ENCODE measurements at regions not wholly inside any gene's neighbourhood (a gene's known extent, or its start where the extent isn't known, plus 50 kb on each side); places are given as distances from the start of the nearest gene placed in this dataset.
A peak's percentile ranks its signal among the peaks of the same experiment; 100 is the strongest.
"Not testable (repeated sequence)": the region's sequence is repeated elsewhere in the genome, so short reads cannot be mapped to it uniquely, and the experiment has no call there.

DNA sequence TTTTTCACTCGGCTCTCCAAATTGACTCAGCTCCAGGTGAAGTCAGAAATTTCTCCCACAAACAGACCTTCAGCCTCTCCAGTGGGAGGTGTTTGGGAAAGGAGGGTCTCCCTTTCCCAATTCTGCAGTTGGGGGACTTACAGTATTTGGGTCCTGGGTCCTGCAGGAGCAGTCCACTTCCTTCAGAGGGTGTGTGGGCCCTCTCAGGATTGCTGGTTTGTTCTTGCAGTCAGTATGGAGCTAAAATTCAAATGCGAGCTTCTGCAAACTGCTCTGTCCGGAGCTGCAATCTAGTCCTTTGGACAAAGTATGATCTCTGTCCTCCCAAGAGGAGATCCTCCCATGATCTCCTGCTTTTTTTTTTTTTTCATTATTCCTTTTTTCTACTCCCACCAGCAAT, 87.9 kb upstream of the MSTN start:
- no peak for DNase-seq (ENCODE audit: low read depth in 2 of 2)

DNA sequence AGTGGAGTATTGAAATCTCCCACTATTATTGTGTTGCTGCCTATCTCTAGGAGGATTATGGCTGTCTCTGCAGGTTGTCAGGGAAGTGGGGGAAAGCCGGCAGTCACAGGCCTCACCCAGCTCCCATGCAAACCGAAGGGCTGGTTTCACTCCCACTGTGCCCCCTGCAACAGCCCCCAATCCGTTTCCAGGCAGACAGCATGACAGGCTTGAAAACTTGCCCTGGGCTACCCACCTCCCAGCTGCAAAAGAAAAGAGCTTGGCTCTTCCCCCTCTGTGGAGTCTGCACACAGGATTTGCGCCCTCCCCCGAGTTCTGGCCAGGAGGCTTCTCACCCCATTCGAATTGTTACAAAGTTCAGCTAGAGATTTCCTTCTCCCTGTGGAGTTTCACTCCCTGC, 87.4 kb upstream of the MSTN start:
- no peak for DNase-seq (ENCODE audit: low read depth in 2 of 2)

DNA sequence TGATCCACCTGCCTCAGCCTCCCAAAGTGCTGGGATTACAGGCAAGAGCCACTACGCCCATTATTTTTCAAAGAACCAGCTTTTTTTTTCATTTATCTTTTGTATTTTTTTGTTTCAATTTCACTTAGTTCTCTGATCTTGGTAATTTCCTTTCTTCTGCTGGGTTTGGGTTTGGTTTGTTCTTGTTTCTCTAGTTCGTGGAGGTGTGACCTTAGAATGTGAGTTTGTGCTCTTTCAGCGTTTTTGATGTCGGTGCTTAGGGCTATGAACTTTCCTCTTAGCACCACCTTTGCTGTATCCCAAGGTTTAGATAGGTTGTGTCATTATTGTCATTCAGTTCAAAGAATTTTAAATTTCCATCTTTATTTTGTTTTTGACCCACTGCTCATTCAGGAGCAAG, 86.7 kb upstream of the MSTN start:
- DNase-seq (ENCODE audit: low read depth in 2 of 2), result no peak

DNA sequence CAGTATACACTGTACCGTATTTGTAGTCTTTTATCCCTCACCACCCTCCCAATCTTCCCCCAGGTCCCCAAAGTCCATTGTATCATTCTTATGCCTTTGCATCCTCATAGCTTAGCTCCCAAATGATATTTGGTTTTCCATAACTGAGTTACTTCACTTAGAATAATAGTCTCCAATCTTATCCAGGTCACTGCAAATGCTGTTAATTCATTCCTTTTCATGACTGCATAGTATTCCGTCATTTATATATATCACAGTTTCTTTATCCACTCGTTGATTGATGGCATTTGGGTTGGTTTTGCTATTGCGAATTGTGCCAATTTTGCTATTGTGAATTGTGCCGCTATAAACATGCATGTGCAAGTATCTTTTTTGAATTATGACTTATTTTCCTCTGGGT, 83.6 kb upstream of the MSTN start:
- not testable (repeated sequence) for DNase-seq (ENCODE audit: low read depth in 2 of 2)

DNA sequence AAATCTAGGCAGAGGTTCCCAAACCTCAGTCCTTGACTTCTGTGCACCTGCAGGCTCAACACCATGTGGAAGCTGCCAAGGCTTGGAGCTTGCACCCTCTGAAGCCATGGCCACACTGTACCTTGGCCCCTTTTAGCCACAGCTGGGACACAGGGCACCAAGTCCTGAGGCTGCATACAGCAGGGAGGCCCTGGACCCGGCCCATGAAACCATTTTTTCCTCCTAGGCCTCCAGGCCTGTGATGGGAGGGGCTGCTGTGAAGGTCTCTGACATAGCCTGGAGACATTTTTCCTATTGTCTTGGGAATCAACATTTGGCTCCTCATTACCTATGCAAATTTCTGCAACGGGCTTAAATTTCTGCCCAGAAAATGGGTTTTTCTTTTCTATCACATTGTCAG, 77.9 kb upstream of the MSTN start:
- not testable (repeated sequence) for DNase-seq (ENCODE audit: low read depth in 2 of 2)

DNA sequence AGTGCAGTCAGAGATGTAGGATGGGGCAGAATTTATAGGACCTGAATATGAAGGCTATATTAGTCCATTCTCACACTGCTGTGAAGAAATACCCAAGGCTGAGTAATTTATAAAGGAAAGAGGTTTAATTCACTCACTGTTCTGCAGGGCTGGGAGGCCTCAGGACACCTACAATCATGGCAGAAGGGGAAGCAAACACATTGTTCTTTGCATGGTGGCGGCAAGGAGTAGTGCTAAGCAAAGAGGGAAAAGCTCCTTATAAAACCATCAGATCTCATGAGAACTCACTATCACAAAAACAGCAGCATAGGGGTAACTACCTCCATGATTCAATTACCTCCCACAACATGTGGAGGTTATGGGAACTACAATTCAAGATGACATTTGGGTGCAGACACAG, 76.8 kb upstream of the MSTN start:
- DNase-seq (ENCODE audit: low read depth in 2 of 2), result no peak

DNA sequence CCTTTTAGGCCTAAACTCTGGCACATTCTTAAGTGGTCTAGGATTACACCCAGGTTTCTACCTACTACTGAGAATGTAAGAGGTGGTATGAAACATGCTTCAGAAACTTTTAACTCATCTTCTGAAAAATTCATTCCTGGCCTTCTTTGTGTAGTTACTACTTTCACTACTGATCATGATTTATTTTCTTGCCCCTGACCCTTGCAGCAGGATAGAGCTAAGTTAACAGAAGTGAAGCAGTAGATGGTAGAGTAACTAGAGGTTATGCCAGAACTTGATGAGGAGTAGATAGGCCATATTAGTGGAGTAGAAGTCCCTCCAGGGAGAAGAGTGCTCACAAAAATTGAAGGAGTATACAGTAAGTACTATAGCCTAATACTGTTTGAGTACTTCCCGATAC, 75.5 kb upstream of the MSTN start:
- DNase-seq (ENCODE audit: low read depth in 2 of 2), result no peak

DNA sequence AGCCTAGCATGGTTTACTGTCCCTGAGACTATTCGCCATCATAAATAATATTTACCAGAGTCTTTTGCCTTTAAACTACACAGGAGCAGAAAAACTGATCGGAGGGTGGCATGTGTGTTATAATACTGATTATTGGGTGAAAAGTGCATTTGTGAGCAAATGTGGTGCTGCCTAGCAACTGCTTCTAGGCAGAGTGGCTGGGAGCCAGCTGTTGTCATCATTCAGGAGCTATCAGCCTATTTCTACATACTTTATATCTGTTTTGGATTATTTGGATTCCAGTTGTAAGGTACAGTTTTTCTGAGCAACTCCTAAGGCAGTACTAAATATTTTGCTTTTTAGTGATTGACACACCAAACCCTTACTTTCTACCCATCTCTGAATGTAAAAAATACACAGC, 75.0 kb upstream of the MSTN start:
- no peak for DNase-seq (ENCODE audit: low read depth in 2 of 2)

DNA sequence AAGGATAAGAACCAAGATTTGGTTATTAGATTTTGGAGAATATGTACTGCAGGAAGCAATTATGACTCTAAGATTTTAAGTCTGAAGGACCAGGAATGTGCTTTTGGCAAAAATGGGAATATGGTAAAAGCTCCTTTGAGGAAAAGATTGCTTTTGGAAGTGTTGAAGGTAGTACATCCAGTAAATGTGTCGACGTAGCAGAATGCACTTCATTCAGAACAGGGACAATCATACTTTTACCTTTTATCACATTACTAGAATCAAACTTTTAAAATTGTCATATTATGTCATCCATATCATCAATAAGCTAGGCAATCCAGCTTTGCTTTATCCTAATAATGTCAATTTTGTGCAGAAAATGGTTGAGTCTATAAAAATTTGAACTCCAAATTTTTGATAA, 74.3 kb upstream of the MSTN start:
- no peak for DNase-seq (ENCODE audit: low read depth in 2 of 2)

DNA sequence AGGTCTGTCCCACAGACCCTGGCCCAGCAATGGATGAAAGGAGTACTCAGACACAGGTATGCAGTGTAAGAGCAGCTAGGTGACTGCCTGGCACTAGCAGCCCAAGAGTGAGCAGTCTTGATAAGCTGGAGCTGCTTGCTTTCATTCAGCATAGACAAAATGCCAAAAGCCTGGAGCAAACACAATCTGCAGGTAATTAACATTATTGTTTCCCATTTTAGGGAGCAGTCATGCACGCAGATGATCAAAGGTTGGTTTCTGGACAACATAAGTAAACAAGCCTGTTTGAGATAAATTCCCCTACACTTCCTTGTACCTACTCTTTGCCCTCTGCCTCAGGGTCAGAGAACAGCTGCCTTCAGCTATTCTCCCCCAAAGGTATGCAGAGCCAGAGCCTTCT, 73.7 kb upstream of the MSTN start:
- DNase-seq (ENCODE audit: low read depth in 2 of 2), result no peak

DNA sequence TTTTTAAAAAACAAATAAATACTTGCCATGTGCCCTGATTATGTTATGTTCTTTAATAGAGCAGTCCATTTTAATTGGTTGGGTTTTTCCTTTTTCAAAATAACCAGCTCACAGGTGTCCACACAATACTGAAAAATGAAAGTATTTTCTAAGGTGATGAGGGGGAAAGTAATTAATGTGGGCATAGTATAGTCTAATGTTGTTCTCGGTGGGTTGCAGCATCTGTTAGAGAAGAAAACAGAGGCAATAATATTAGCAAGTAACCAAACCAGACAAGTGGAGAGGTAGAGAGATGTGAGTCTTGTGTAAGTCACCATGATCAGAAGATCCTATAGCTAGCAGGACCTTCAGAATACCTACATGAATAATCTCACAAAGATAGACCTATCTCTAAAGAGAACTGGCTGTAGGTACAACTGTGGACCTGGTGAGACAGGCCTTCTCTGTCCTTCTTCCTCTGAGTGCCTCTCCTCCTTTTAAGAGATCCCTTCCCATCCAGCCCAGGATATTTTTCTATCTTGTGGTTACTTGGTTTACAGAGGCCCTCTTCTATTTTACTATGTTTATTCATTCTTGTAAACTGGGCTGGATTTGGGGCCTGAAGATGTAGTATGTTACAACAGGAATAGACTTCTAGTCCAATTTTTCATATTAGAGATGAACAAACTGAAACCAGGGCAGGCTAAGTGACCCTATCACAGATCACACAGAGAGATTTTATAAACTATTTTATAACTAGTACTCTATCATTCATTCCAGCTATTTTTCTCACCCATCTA, 67.1 kb upstream of the MSTN start:
- no peak for DNase-seq (ENCODE audit: low read depth in 2 of 2)

DNA sequence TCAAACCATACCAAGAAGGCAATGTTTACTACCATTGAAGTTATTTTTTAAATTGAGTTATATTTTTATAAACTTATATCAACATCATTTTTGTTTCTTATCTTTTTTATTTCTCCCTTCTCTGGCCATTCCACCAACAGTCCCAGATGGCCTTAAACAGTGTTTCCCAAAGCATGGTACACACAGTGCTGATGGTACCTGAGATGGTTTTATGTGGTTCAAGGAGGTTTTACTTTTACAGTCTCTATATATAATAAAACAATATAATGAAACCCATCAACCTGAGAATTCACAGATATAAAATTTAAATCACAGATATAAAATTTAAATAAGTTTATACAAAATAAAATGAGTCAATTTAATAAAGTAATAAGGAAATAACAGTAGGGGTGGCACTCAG, 65.1 kb upstream of the MSTN start:
- no peak for DNase-seq (ENCODE audit: low read depth in 2 of 2)

DNA sequence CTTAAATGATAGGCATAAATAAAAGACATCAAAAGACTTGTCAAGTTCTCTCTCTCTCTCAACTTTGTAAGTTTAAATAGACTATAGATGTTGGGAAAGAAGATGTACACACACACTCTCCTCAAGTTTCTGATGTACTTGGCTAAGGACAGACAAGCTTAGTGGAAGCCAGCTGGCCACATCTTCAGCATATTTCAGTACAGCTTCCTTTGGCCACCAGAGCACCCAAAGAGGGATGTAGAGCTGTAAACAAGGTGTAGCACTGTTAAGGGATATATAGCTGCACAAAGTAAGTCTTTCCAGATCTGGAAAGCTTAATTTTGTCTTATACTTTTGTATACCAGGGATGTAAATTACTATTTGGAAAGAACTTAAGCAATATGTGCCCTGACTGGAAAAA, 64.3 kb upstream of the MSTN start:
- DNase-seq (ENCODE audit: low read depth in 2 of 2), result no peak

DNA sequence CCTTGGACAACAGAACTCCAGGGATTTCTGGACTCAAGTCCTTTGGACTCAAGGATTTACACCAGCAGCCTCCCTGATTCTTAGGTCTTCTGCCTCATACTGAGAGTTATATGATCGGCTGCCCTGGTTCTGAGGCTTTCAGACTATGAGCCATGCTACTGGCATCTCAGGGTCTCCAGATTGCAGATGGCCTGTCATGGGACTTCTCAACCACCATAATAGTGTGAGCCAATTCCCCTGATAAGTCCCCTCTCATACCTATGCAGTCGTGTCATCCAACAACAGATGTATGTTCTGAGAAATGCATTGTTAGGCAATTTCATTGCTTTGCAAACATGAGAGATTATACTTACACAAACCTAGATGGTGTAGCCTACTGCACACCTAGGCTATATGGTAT, 61.4 kb upstream of the MSTN start:
- DNase-seq (ENCODE audit: low read depth in 2 of 2), result no peak

DNA sequence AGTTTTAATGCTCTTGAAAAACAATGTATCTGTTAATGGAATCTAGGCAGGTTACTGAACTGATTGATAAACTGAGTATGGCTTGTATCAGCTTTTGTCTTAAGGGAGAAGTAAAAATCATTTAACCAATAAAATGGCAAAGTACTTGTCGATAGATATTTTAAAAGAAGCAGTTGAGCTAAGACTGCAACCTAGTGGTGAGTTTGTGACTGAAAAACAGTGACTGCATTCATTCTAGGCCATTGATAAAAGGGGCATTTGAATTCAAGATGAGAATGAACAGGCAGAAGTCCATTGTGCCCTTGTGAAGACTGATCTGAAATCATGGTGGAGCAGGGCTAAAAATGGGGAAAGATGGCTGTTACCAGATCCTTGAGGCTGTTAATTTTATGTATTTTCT, 59.4 kb upstream of the MSTN start:
- DNase-seq (ENCODE audit: low read depth in 2 of 2), result no peak

DNA sequence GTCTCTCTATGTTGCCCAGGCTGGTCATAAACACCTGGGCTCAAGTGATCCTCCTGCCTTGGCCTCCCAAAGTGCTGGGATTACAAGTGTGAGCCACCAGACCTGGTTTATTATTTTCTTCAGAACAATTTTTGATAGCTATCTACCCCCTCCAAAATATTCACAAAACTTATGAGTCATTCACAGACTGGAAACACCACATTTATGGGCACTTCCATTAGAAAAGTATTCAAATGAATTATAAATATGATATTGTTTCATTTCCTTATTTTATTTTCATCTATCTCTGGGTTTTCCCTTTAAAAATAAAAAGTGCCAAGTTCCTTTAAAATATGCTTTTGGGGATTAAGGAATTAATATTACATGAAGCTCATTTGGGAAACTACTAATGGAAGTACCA, 58.8 kb upstream of the MSTN start:
- DNase-seq (ENCODE audit: low read depth in 2 of 2), result no peak

DNA sequence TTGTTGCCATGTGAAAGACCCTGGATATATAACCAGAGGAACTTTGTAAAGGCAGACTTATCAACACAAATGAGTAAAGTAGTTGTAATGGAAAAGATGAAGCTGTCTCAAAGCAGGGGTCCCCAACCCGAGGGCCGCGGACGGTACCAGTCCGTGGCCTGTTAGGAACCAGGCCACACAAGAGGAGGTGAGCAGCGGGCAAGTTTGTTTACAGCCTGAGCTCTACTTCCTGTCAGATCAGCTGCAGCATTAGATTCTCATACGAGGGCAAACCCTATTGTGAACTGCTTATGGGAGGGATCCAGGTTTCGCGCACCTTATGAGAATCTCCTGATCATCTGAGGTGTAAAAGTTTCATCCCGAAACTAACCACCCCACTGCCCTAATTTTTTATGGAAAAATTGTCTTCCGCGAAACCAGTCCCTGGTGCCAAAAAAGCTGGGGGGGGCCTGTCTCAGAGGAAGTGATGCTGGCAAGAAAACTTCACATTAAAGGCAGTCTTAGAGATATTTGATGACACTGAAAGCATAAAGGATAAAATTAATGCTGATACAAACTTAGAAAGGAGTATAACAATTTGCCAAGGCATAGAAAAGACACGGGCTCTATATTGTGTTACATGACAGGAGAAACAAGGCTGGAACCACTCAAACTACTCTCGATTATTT, 57.5 kb upstream of the MSTN start:
- DNase-seq (ENCODE audit: low read depth in 2 of 2), result no peak

DNA sequence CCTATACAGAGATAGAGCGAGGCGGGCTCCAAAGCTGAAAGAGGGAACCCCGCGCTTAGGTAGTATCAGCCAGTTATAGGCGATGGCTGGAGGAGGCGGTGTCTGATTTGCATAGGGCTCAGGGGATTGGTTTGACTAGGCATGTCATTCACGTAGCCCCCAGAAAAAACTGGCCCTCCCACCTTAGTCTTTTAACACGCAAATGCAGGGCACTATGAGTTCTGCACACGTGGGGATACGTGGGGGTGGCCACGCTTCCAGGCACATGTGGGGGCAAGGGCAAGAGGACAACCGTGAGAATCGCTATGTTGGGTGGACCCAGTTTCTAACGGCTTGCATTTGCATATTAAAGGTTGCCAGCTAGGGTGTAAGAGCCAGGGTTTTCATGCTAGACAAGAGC, 56.7 kb upstream of the MSTN start:
- DNase-seq (ENCODE audit: low read depth in 2 of 2), result peak in 1 of 2 donors; percentile 31

DNA sequence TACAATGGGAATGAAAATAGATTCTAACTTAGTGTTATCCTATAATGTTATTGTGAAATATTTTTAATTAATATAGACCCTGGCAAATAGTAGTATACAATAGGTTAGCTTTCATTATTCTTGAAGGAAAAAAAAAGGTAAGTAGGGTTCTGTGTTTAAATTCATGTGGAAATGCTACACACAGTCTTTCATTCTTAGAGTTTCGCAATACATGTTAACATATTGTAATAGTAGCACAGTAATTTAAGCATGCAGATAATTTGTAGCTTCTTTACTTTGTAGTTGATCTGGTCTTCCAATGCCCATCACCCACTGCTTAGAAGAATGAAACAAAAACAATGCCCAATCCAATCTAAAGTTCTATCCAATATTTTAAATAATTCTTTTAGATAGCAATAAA, 54.8 kb upstream of the MSTN start:
- DNase-seq (ENCODE audit: low read depth in 2 of 2), result no peak

DNA sequence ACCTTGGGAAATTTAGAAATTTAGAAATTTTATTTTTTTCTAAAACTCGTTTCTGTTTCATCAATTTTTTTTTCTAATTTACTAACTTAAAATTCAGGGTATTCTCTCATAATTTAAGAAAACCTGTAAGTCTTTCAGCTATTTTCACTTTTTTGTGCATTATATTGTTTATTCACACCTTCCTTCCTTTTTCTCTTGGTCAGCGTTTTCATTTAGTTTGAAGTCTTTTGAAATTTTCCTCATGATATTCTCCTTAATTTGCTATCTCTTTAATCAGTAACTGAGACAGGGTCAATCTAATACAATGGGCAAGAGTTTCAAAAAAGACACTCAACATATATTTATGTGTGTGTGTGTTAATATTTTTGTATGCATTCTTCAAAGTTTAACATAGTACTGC, 50.5 kb upstream of the MSTN start:
- DNase-seq (ENCODE audit: low read depth in 2 of 2), result no peak
